HUES48 (cell line): ENCODE measurements at regions not wholly inside any gene's neighbourhood (a gene's known extent, or its start where the extent isn't known, plus 50 kb on each side); places are given as distances from the start of the nearest gene placed in this dataset.

Experiments used
- H3K27ac ChIP-seq: one replicate; pipeline ENCODE4 v1.7.0; 2013; ENCODE audit warnings: low read depth, low read length, inconsistent platforms
- H3K27me3 ChIP-seq: 2 replicates; pipeline ENCODE4 v1.6.1; 2013; ENCODE audit warnings: mild to moderate bottlenecking, low read length; ENCODE audit not compliant: control insufficient read depth, insufficient read depth
- H3K36me3 ChIP-seq: 2 replicates; pipeline ENCODE4 v1.6.1; 2013; ENCODE audit warnings: low read length; ENCODE audit not compliant: control insufficient read depth, insufficient read depth
- H3K4me1 ChIP-seq: 2 replicates; pipeline ENCODE4 v1.6.1; 2013; ENCODE audit warnings: mild to moderate bottlenecking, low read length; ENCODE audit not compliant: control insufficient read depth, insufficient read depth
- H3K4me3 ChIP-seq: 2 replicates; pipeline ENCODE4 v1.5.1; 2013; ENCODE audit warnings: mild to moderate bottlenecking, low read depth, low read length
- H3K9ac ChIP-seq: 2 replicates; pipeline ENCODE4 v1.6.1; 2013; ENCODE audit warnings: mild to moderate bottlenecking, low read depth, low read length, moderate library complexity
- H3K9me3 ChIP-seq: 2 replicates; pipeline ENCODE4 v1.6.1; 2013; ENCODE audit warnings: low read length; ENCODE audit not compliant: control insufficient read depth, insufficient read depth

GRCh38 chr11:45428541-45429230, 142.5 kb upstream of the SYT13 start:
- no peaks in the 10 kb centered on the region for H3K9me3 ChIP-seq
- no peaks in the 10 kb centered on the region; the same call in 1 of the 2 replicates for H3K4me1 ChIP-seq
- H3K27ac ChIP-seq: no peak overlapping the region
- no peaks in the 10 kb centered on the region for H3K36me3 ChIP-seq
- no peak overlapping the region for H3K9ac ChIP-seq
- H3K27me3 ChIP-seq: no peaks in the 10 kb centered on the region
- H3K4me3 ChIP-seq: no peak overlapping the region

GRCh38 chr11:45428116-45428515, 142.0 kb upstream of the SYT13 start:
- H3K9ac ChIP-seq: no peak overlapping the region
- no peaks in the 10 kb centered on the region; the same call in 1 of the 2 replicates for H3K4me1 ChIP-seq
- H3K27ac ChIP-seq: no peak overlapping the region
- H3K4me3 ChIP-seq: no peak overlapping the region
- no peaks in the 10 kb centered on the region for H3K27me3 ChIP-seq
- H3K9me3 ChIP-seq: no peaks in the 10 kb centered on the region
- no peaks in the 10 kb centered on the region for H3K36me3 ChIP-seq

GRCh38 chr11:45424411-45425180, 138.5 kb upstream of the SYT13 start:
- H3K4me3 ChIP-seq: no peak overlapping the region
- H3K9me3 ChIP-seq: no peaks in the 10 kb centered on the region
- H3K27ac ChIP-seq: no peak overlapping the region
- H3K4me1 ChIP-seq: no peaks in the 10 kb centered on the region
- H3K27me3 ChIP-seq: no peaks in the 10 kb centered on the region
- H3K36me3 ChIP-seq: no peaks in the 10 kb centered on the region
- no peak overlapping the region for H3K9ac ChIP-seq

GRCh38 chr11:45423475-45424120, 137.5 kb upstream of the SYT13 start:
- H3K36me3 ChIP-seq: no peaks in the 10 kb centered on the region
- H3K4me3 ChIP-seq: no peak overlapping the region
- H3K9me3 ChIP-seq: no peaks in the 10 kb centered on the region
- no peaks in the 10 kb centered on the region for H3K4me1 ChIP-seq
- no peak overlapping the region for H3K27ac ChIP-seq
- no peaks in the 10 kb centered on the region for H3K27me3 ChIP-seq
- H3K9ac ChIP-seq: no peak overlapping the region

GRCh38 chr11:45423036-45423435, 136.9 kb upstream of the SYT13 start:
- Histone ChIP-seq H3K27me3 (no peaks in the 10 kb centered on the region), H3K4me3 (no peak overlapping the region), H3K27ac (no peak overlapping the region), H3K9ac (no peak overlapping the region), H3K4me1 (no peaks in the 10 kb centered on the region), H3K36me3 (no peaks in the 10 kb centered on the region), H3K9me3 (no peaks in the 10 kb centered on the region)

- H3K9me3 ChIP-seq: no peaks in the 10 kb centered on the region
- H3K4me3 ChIP-seq: no peak overlapping the region
- no peak overlapping the region for H3K27ac ChIP-seq
- H3K4me1 ChIP-seq: peaks cover 35% of the 10 kb centered on the region
- no peaks in the 10 kb centered on the region for H3K36me3 ChIP-seq
- no peaks in the 10 kb centered on the region for H3K27me3 ChIP-seq
- no peak overlapping the region for H3K9ac ChIP-seq
Observed at GRCh38 chr11:45414088-45414487, 127.9 kb upstream of the SYT13 start.

GRCh38 chr11:45413156-45413858, 127.2 kb upstream of the SYT13 start:
- Histone ChIP-seq H3K4me1 (peaks cover 35% of the 10 kb centered on the region), H3K36me3 (no peaks in the 10 kb centered on the region), H3K9me3 (no peaks in the 10 kb centered on the region), H3K9ac (no peak overlapping the region), H3K27ac (no peak overlapping the region), H3K27me3 (no peaks in the 10 kb centered on the region), H3K4me3 (no peak overlapping the region)

- no peaks in the 10 kb centered on the region for H3K36me3 ChIP-seq
- no peak overlapping the region for H3K9ac ChIP-seq
Observed at GRCh38 chr11:45412521-45412920, 126.4 kb upstream of the SYT13 start.

GRCh38 chr11:45412051-45412471, 125.9 kb upstream of the SYT13 start:
- peak overlapping the region; percentile 31; the same call in 1 of the 2 replicates for H3K4me3 ChIP-seq
- H3K9me3 ChIP-seq: no peaks in the 10 kb centered on the region
- H3K27me3 ChIP-seq: no peaks in the 10 kb centered on the region
- H3K36me3 ChIP-seq: no peaks in the 10 kb centered on the region
- H3K9ac ChIP-seq: no peak overlapping the region
- H3K4me1 ChIP-seq: peaks cover 37% of the 10 kb centered on the region
- peak overlapping the region; percentile 78 for H3K27ac ChIP-seq

More at GRCh38 chr11:45412521-45412920, 126.4 kb upstream of the SYT13 start:
- Histone ChIP-seq H3K4me1 (peaks cover 35% of the 10 kb centered on the region), H3K27ac (no peak overlapping the region), H3K4me3 (0 out of 2 replicates have a peak overlapping the region, but pooled peaks have one; percentile 31), H3K27me3 (no peaks in the 10 kb centered on the region), H3K9me3 (no peaks in the 10 kb centered on the region)

- H3K9me3 ChIP-seq: no peaks in the 10 kb centered on the region
- H3K9ac ChIP-seq: peak overlapping the region; percentile 11; the same call in 1 of the 2 replicates
- no peaks in the 10 kb centered on the region for H3K27me3 ChIP-seq
- no peaks in the 10 kb centered on the region for H3K36me3 ChIP-seq
- H3K27ac ChIP-seq: peak overlapping the region; percentile 78
- peak overlapping the region; percentile 31 for H3K4me3 ChIP-seq
- H3K4me1 ChIP-seq: peaks cover 41% of the 10 kb centered on the region
Observed at GRCh38 chr11:45411228-45411946, 125.2 kb upstream of the SYT13 start.
